ACHN (cell line): ENCODE measurements at regions not wholly inside any gene's neighbourhood (a gene's known extent, or its start where the extent isn't known, plus 50 kb on each side); places are given as distances from the start of the nearest gene placed in this dataset.

Source experiments
- DNase-seq: peaks from one replicate; pipeline ENCODE4 v3.0.0-alpha.2; 2015
- in situ Hi-C: cut with HindIII; loops from 2 replicates; pipeline ENCODE4 v1.10.0; 2017; ENCODE audit warnings: low sequenced_read_pairs, low pct_ligation_motif_present, low pct_unique_long_range_greater_than_20kb

DNA sequence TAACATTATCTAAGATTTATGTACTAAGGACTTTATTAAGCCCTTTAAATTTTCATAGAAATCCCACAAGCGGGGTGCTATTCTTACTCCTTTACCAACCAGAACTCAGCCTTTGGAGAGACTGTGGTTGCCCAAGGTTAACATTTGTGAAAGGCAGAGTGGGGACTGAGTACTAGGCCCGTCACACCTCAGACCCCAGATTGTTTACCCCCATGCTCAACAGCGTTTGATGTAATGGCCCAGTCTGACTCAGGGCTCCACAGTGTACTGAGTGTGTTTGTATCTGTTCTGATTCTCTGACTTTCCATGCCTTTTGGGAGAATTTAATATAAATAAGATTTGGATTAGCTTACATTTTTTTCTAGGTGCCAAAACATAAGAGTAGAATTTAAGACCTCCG lies 110.0 kb downstream of the GAS1 start:
- in situ Hi-C loops, result no loop called here
- no peak for DNase-seq

DNA sequence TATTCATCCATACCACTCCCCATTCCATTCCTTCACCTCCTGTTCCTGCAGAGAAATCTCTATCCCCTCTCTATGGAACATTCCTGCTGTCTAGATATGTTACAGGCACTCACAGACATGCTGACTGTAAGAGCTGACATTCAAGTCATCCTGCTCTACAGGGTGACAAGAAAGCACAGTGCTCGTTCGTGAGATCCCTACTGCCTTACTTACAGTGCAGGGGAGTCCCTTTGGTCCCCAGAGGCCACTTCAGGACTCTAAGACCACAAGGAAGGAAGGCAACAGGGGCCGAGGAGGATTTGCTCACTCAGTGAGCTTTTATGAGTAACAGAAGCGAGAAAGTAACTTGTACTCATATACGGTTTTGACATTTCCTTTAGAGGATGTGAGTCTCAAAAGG lies 110.5 kb downstream of the GAS1 start:
- DNase-seq, result no peak
- in situ Hi-C loops, result no loop called here

GRCh38 chr9:86836266-86836665 lies 111.0 kb downstream of the GAS1 start:
- DNase-seq, result no peak
- in situ Hi-C loops, result no loop called here

- in situ Hi-C loops, result no loop called here
- DNase-seq, result no peak
Measured at GRCh38 chr9:86830356-86830755, 117.0 kb downstream of the GAS1 start.

- DNase-seq, result no peak
- in situ Hi-C loops, result no loop called here
Measured at GRCh38 chr9:86829496-86830046, 117.7 kb downstream of the GAS1 start.

DNA sequence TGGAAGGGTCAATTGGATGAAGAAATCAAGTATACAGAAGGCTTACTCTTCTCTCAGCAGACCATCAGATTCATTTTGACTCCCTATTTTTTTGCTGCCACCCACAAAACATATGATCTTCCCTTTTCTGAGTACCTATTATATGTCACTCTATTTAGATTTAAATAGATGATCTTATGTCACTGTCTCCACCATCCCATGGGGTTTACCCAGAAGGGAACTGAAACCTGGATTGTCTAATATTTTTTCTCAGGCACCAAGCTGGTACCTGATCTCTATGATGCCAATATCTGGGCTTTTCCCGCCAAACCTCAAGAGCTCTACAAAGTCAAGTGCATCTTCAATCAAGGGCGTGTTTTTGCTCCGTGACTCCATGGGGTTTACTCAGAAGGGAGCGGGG lies 118.7 kb downstream of the GAS1 start:
- in situ Hi-C loops, result no loop called here
- DNase-seq, result no peak

DNA sequence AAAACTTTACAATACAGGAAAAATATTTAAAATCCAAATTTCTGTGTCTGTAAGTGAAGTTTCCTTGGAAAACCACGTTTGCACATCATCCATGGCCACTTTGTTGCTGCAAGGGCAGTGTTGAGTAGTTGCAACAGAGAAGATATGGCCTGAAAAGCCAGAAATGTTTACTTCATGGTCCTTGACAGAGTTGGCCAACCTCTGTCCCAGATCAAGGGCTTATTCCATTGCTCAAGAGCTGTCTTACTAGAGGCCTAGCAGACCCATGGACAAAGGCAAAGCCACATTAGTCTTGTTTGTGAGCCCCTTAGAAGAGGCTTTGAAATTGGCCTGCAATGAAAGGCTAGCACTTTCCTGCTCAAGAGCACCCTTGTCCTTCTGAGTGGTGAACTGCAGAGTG lies 119.4 kb downstream of the GAS1 start:
- in situ Hi-C loops, result no loop called here
- no peak for DNase-seq

GRCh38 chr9:86825299-86825698 lies 122.0 kb downstream of the GAS1 start:
- in situ Hi-C loops, result no loop called here
- DNase-seq, result no peak

- no peak for DNase-seq
- in situ Hi-C loops, result no loop called here
Measured at GRCh38 chr9:86822006-86822801, 125.1 kb downstream of the GAS1 start.

GRCh38 chr9:86821006-86821845 lies 126.1 kb downstream of the GAS1 start:
- DNase-seq, result no peak
- in situ Hi-C loops, result no loop called here

DNA sequence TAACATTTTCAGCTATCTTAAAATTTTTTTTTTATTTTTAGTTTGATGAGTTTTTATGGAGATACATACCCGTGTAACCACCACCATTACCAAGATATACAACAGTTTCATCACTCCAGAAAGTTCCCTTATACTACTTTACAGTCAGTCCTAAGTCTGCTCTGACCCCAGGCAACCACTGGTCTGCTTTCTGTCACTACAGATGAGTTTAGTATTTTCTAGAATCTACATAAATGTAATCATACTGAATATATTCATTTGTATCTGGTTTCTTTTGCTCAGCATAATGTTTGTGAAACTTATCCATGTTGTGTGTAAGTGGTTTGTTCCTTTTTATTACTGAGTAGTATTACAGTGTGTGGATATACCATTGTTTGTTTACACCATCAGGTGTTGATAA lies 127.8 kb downstream of the GAS1 start:
- in situ Hi-C loops, result no loop called here
- no peak for DNase-seq

GRCh38 chr9:86818636-86819035 lies 128.7 kb downstream of the GAS1 start:
- no peak for DNase-seq
- in situ Hi-C loops, result no loop called here

- in situ Hi-C loops, result no loop called here
- DNase-seq, result no peak
Measured at GRCh38 chr9:86816868-86817267, 130.4 kb downstream of the GAS1 start.

GRCh38 chr9:86816366-86816765 lies 130.9 kb downstream of the GAS1 start:
- in situ Hi-C loops, result no loop called here
- DNase-seq, result no peak

DNA sequence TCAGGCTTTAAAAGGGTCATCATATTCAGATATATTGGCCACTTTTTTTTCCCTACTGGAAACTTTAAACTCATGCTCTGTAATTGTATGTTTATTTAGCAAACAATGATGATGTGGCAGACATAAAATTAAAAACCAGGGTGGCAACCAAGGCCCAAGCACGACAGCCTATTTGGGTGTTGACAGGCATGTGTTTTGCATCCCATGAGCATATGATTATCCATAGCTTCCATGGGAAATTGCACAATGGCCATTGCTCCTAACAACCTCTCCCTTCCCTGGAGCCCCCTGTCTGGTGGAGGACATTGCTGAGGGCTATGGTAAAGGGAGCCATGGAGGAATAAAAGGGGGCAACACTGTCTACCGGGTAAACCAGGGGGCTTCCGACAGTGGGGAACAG lies 134.7 kb downstream of the GAS1 start:
- in situ Hi-C loops, result no loop called here
- no peak for DNase-seq

- in situ Hi-C loops, result no loop called here
- no peak for DNase-seq
Measured at GRCh38 chr9:86809759-86810367, 137.4 kb downstream of the GAS1 start.

DNA sequence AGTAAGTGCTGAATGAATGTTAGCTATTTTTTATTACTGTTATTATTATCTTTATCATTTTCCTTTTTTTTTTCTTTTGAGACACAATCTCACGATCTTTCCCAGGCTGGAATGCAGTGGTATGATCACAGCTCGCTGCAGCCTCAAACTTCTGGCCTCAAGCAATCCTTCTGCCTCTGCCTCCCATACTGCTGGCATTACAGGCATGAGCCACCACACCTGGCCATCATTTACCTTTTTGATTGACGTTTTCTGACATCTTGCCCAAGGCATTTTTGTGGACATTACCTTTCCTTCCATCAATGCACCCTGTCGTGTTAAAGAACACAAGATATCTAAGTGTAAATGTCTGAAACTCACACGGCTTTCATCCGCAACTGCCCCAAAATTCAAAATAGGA lies 138.2 kb downstream of the GAS1 start:
- in situ Hi-C loops, result no loop called here

DNA sequence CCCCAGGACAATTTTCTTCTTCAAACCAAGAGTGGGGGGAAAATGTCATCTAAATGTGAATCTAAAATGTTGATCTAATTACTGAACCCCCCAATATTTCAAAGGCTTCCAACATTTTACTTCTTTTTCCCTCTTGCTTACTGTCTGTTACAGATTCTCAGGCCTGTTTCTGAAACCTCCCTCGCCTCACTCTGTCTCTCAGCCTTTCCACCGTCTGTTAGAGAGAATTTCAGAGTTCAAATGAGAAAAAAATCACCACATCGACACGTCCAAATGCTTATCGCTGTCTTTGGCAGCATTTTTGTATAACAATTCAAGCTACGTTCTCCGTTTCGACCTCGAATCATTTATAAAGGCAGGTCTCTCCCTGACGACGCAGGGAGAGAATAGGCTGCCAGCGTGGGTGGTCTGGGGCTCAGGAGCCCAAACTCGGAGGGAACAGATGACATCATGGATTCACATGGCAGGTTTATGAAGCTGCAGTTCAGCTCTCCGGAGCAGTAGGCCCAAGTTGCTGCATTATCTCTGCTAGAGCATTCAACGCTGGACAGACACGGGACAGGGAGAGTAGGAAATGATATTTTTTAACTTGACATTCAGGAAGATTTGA lies 139.8 kb downstream of the GAS1 start:
- in situ Hi-C loops, result no loop called here

More for the DNA sequence above, 138.2 kb downstream of the GAS1 start:
- DNase-seq, result no peak

DNA sequence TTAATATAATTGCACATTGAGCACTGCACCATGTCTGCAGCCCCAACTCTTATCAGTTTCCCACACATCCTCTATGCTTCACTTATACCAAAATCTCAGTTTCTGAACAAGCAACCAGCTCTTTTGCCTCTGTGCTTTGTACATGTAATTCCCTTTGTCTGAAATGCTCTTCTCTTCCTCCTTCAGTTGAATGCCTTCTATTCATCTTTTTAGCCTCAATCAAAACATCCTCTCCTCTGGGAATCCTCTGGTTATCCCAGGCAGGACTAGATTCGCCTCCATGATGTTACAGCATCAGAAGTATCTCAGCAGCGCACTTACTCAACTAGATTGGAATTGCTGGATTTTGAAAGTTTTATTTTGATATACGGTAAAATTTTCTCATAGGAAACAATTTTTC lies 143.3 kb downstream of the GAS1 start:
- no peak for DNase-seq
- in situ Hi-C loops, result no loop called here

More for the DNA sequence above, 139.8 kb downstream of the GAS1 start:
- no peak for DNase-seq
